H9 (cell line): ENCODE measurements at regions not wholly inside any gene's neighbourhood (a gene's known extent, or its start where the extent isn't known, plus 50 kb on each side); places are given as distances from the start of the nearest gene placed in this dataset.

Source experiments
- DNase-seq: peaks from one replicate; pipeline ENCODE4 v3.0.0-alpha.2; 2017
- H2AFZ ChIP-seq: one replicate; pipeline ENCODE4 v1.6.1; 2013; ENCODE audit warnings: mild to moderate bottlenecking, low read length, control low read depth, moderate library complexity
- H2AK5ac ChIP-seq: 2 replicates; pipeline ENCODE4 v1.6.1; 2013; ENCODE audit warnings: low read length, control low read depth, mixed read lengths; ENCODE audit not compliant: insufficient read length
- H2BK120ac ChIP-seq: one replicate; pipeline ENCODE4 v1.6.1; 2013; ENCODE audit warnings: low read depth, mild to moderate bottlenecking, low read length, control low read depth, inconsistent platforms; ENCODE audit not compliant: poor library complexity, severe bottlenecking
- H2BK12ac ChIP-seq: 2 replicates; pipeline ENCODE4 v1.6.1; 2013; ENCODE audit warnings: low read length, control low read depth, mixed read lengths, low read depth; ENCODE audit not compliant: insufficient read length
- H2BK15ac ChIP-seq: 2 replicates; pipeline ENCODE4 v1.6.1; 2013; ENCODE audit warnings: low read depth, low read length, control low read depth
- H2BK20ac ChIP-seq: one replicate; pipeline ENCODE4 v1.6.1; 2013; ENCODE audit warnings: low read depth, mild to moderate bottlenecking, low read length, control low read depth, inconsistent platforms; ENCODE audit not compliant: poor library complexity, severe bottlenecking
- H2BK5ac ChIP-seq: 2 replicates; pipeline ENCODE4 v1.6.1; 2013; ENCODE audit warnings: low read length, control low read depth, mixed read lengths; ENCODE audit not compliant: insufficient read length
- H3K14ac ChIP-seq: 2 replicates; pipeline ENCODE4 v1.6.1; 2013; ENCODE audit warnings: low read length, control low read depth; ENCODE audit not compliant: insufficient read depth
- H3K18ac ChIP-seq: 2 replicates; pipeline ENCODE4 v1.6.1; 2013; ENCODE audit warnings: low read depth, mild to moderate bottlenecking, mixed read lengths, low read length, control low read depth; ENCODE audit not compliant: insufficient read length
- H3K23ac ChIP-seq: 2 replicates; pipeline ENCODE4 v1.6.1; 2013; ENCODE audit warnings: low read length, control low read depth, mixed read lengths, low read depth; ENCODE audit not compliant: insufficient read length
- H3K23me2 ChIP-seq: 2 replicates; pipeline ENCODE4 v1.6.1; 2013; ENCODE audit warnings: low read depth, mild to moderate bottlenecking, mixed read lengths, low read length, control low read depth; ENCODE audit not compliant: insufficient read length, poor library complexity, severe bottlenecking
- H3K27ac ChIP-seq: 2 replicates; pipeline ENCODE4 v1.5.1; 2013; ENCODE audit warnings: low read length, control low read depth, mixed read lengths, low read depth; ENCODE audit not compliant: insufficient read length
- H3K27me3 ChIP-seq: 2 replicates; pipeline ENCODE4 v1.6.1; 2013; ENCODE audit warnings: low read length, control low read depth, inconsistent platforms; ENCODE audit not compliant: insufficient read depth
- H3K4ac ChIP-seq: 2 replicates; pipeline ENCODE4 v1.6.1; 2013; ENCODE audit warnings: low read depth, mild to moderate bottlenecking, control low read depth, inconsistent platforms, low read length, moderate library complexity
- H3K4me1 ChIP-seq: 2 replicates; pipeline ENCODE4 v1.6.1; 2013; ENCODE audit warnings: low read length, control low read depth, inconsistent platforms; ENCODE audit not compliant: insufficient read depth
- H3K4me2 ChIP-seq: 2 replicates; pipeline ENCODE4 v1.6.1; 2013; ENCODE audit warnings: low read length, control low read depth, mixed read lengths; ENCODE audit not compliant: insufficient read length, insufficient read depth
- H3K56ac ChIP-seq: 2 replicates; pipeline ENCODE4 v1.6.1; 2013; ENCODE audit warnings: low read depth, mild to moderate bottlenecking, mixed read lengths, low read length, control low read depth; ENCODE audit not compliant: insufficient read length
- H3K79me1 ChIP-seq: 2 replicates; pipeline ENCODE4 v1.6.1; 2013; ENCODE audit warnings: low read depth, mild to moderate bottlenecking, moderate library complexity, low read length, control low read depth, inconsistent platforms; ENCODE audit not compliant: insufficient read depth, poor library complexity, severe bottlenecking
- H3K79me2 ChIP-seq: 2 replicates; pipeline ENCODE4 v1.6.1; 2013; ENCODE audit warnings: low read length, control low read depth, inconsistent platforms; ENCODE audit not compliant: insufficient read depth
- H3K9ac ChIP-seq: 2 replicates; pipeline ENCODE4 v1.6.1; 2013; ENCODE audit warnings: low read length, control low read depth, mixed read lengths; ENCODE audit not compliant: insufficient read length; ENCODE audit errors: extremely low read depth
- H3K9me3 ChIP-seq: one replicate; pipeline ENCODE4 v1.6.1; 2013; ENCODE audit warnings: low read depth, low read length, inconsistent platforms; ENCODE audit not compliant: control insufficient read depth
- H3T11ph ChIP-seq: one replicate; pipeline ENCODE4 v1.6.1; 2013; ENCODE audit warnings: mild to moderate bottlenecking, low read length, control low read depth, inconsistent platforms
- H4K20me1 ChIP-seq: one replicate; pipeline ENCODE4 v1.6.1; 2013; ENCODE audit not compliant: control insufficient read depth, insufficient read length, insufficient read depth
- H4K5ac ChIP-seq: 2 replicates; pipeline ENCODE4 v1.6.1; 2013; ENCODE audit warnings: low read depth, mild to moderate bottlenecking, mixed read lengths, low read length, control low read depth; ENCODE audit not compliant: insufficient read length
- H4K8ac ChIP-seq: replicated peaks from 2 replicates; pipeline ENCODE4 v1.6.1; 2013; ENCODE audit warnings: low read length, control low read depth, mixed read lengths, low read depth; ENCODE audit not compliant: insufficient read length
- H4K91ac ChIP-seq: 2 replicates; pipeline ENCODE4 v1.6.1; 2013; ENCODE audit warnings: low read depth, mild to moderate bottlenecking, moderate library complexity, mixed read lengths, low read length, control low read depth; ENCODE audit not compliant: insufficient read length
- H3K27ac Mint-ChIP-seq, 3 experiments: 2 replicates in 2 of 3; 3 replicates in 1 of 3; pipeline ENCODE4 v1.8.0; 2020 to 2021; ENCODE audit warnings: mixed read lengths in 3 of 3, mild to moderate bottlenecking in 1 of 3, moderate library complexity in 1 of 3
- H3K27me3 Mint-ChIP-seq: 2 replicates; pipeline ENCODE4 v1.8.0; 2021; ENCODE audit warnings: low read depth, mild to moderate bottlenecking, moderate library complexity, mixed read lengths
- H3K36me3 Mint-ChIP-seq, 3 experiments: 2 replicates in 2 of 3; 3 replicates in 1 of 3; pipeline ENCODE4 v1.8.0; 2020 to 2021; ENCODE audit warnings: low read depth in 3 of 3, mixed read lengths in 3 of 3; ENCODE audit not compliant: insufficient read depth in 1 of 3
- H3K4me1 Mint-ChIP-seq, 2 experiments: 2 replicates each; pipeline ENCODE4 v1.8.0; 2020; ENCODE audit warnings: mixed read lengths in 2 of 2
- H3K4me3 Mint-ChIP-seq, 2 experiments: 2 replicates in 1 of 2; 3 replicates in 1 of 2; pipeline ENCODE4 v1.8.0; 2020 to 2021; ENCODE audit warnings: mild to moderate bottlenecking in 2 of 2, mixed read lengths in 2 of 2, moderate library complexity in 1 of 2
- H3K9me3 Mint-ChIP-seq, 2 experiments: 2 replicates in 1 of 2; 3 replicates in 1 of 2; pipeline ENCODE4 v1.8.0; 2020; ENCODE audit warnings: mild to moderate bottlenecking in 2 of 2, mixed read lengths in 2 of 2, moderate library complexity in 1 of 2
- CTCF ChIP-seq: fragments of 200-600 bp; sonication (generic); conservative IDR thresholded peaks from 3 replicates; pipeline ENCODE4 v1.8.0; 2021; ENCODE audit warnings: antibody characterized with exemption, mild to moderate bottlenecking
- WGBS: extraction: QIAGEN DNeasy Blood & Tissue Kit; methylation state at CpG from one replicate; pipeline ENCODE4 v1.1.7; 2013; ENCODE audit warnings: missing lambda C conversion rate, low lambda C conversion rate, mixed read lengths; ENCODE audit not compliant: insufficient read length; ENCODE audit errors: extremely low coverage; 5-methylcytosine and 5-hydroxymethylcytosine counted together

- no peaks in the 10 kb centered on the region for H3K23me2 ChIP-seq
- H3K27me3 Mint-ChIP-seq, result peaks cover 73% of the 10 kb centered on the region
- no peak overlapping the region for H3T11ph ChIP-seq
- no peak overlapping the region for H3K9ac ChIP-seq
- H3K4ac ChIP-seq, result no peak overlapping the region
- no peaks in the 10 kb centered on the region for H3K79me2 ChIP-seq
- H2BK120ac ChIP-seq, result no peak overlapping the region
- H2BK12ac ChIP-seq, result no peak overlapping the region
- no CpG with 5 or more reads among the region's 2 CpGs for WGBS
- DNase-seq, result no peak
- no peaks in the 10 kb centered on the region for H3K4me1 ChIP-seq
- no peak overlapping the region for H3K27ac Mint-ChIP-seq
- peaks cover 7 to 11% of the 10 kb centered on the region in 2 experiments for H3K4me1 Mint-ChIP-seq
- H3K23ac ChIP-seq, result no peak overlapping the region
- no peaks in the 10 kb centered on the region for H4K20me1 ChIP-seq
- no peak overlapping the region for H3K18ac ChIP-seq
- no peaks in the 10 kb centered on the region for H3K79me1 ChIP-seq
- H3K9me3 Mint-ChIP-seq, result no peaks in the 10 kb centered on the region
- no peak overlapping the region for H3K27ac ChIP-seq
- H2BK15ac ChIP-seq, result no peak overlapping the region
- H3K36me3 Mint-ChIP-seq, result no peaks in the 10 kb centered on the region
- H2BK5ac ChIP-seq, result no peak overlapping the region
- no peak overlapping the region for H3K4me3 Mint-ChIP-seq
- no peak overlapping the region for H4K91ac ChIP-seq
- H3K27me3 ChIP-seq, result no peaks in the 10 kb centered on the region; the same call in 1 of the 2 replicates
- no peak overlapping the region for H4K5ac ChIP-seq
- no peak overlapping the region for H2AK5ac ChIP-seq
- no peak overlapping the region for H2BK20ac ChIP-seq
- no peaks in the 10 kb centered on the region for H3K9me3 ChIP-seq
- H2AFZ ChIP-seq, result no peak overlapping the region
- no peak for TF ChIP-seq CTCF
- H3K4me2 ChIP-seq, result no peak overlapping the region
- no peak overlapping the region for H3K56ac ChIP-seq
- H4K8ac ChIP-seq, result no peak overlapping the region
- H3K14ac ChIP-seq, result no peak overlapping the region
Observed at GRCh38 chr16:75948441-75948840, 222.2 kb upstream of the CPHXL start.
